ENCODE measurements at regions not wholly inside any gene's neighbourhood (a gene's known extent, or its start where the extent isn't known, plus 50 kb on each side); places are given as distances from the start of the nearest gene placed in this dataset.

GRCh38 chr6:167722634-167723309 lies 103.9 kb upstream of the AFDN start (continued):
- no peak for TF ChIP-seq REST (IDR thresholded peaks at IDR 0.05; ENCODE audit: unreplicated experiment)
- TF ChIP-seq STAT1 (IDR thresholded peaks at IDR 0.05; ENCODE audit: unreplicated experiment), result no peak
- no peak for TF ChIP-seq ZNF331 (CRISPR knock-in tag; IDR thresholded peaks at IDR 0.05; ENCODE audit: low read depth)
- no peak for TF ChIP-seq EZH2phosphoT487 (IDR thresholded peaks at IDR 0.05; ENCODE audit: unreplicated experiment)
- TF ChIP-seq ZNF114 (CRISPR knock-in tag; IDR thresholded peaks at IDR 0.05), result no peak
- no peak for TF ChIP-seq NANOG (IDR thresholded peaks at IDR 0.05; ENCODE audit: borderline replicate concordance)
- no peak for TF ChIP-seq CTCF (conservative IDR thresholded peaks at IDR 0.05; ENCODE audit: low read depth in 2 of 2)
- TF ChIP-seq EZH2 (IDR thresholded peaks at IDR 0.05; ENCODE audit: low read depth, unreplicated experiment), result no peak
- no peak for TF ChIP-seq ETS1 (IDR thresholded peaks at IDR 0.05)

GRCh38 chr6:167726043-167726621 lies 100.6 kb upstream of the AFDN start:
- Mint-ChIP-seq H3K4me1 (no peaks in the 10 kb centered on the region), H3K9me3 (no peaks in the 10 kb centered on the region), H3K27me3 (ENCODE audit: insufficient read depth, low read depth, poor library complexity) (peaks cover 11% of the 10 kb centered on the region), H3K4me3 (no peak overlapping the region), H3K36me3 (ENCODE audit: low read depth) (no peaks in the 10 kb centered on the region), H3K27ac (no peak overlapping the region)
- Histone ChIP-seq H3K4me1 (ENCODE audit: insufficient read depth) (no peaks in the 10 kb centered on the region), H3K4me2 (no peak overlapping the region), H4K20me1 (replicated peaks; ENCODE audit: insufficient read depth) (no peaks in the 10 kb centered on the region), H2AFZ (peak overlapping the region; percentile 63; the same call in 1 of the 2 replicates), H3F3A (replicated peaks; ENCODE audit: low read depth) (no peaks in the 10 kb centered on the region), H3K9me2 (ENCODE audit: insufficient read depth) (no peaks in the 10 kb centered on the region), H3K27me3 (ENCODE audit: insufficient read depth) (no peaks in the 10 kb centered on the region), H3K79me2 (replicated peaks; ENCODE audit: insufficient read depth) (no peaks in the 10 kb centered on the region), H3K27ac (ENCODE audit: low read depth) (no peak overlapping the region), H3K4me3 (no peak overlapping the region), H3K36me3 (ENCODE audit: insufficient read depth) (no peaks in the 10 kb centered on the region)
- ATAC-seq, result no peak
- TF ChIP-seq EZH2 (IDR thresholded peaks at IDR 0.05; ENCODE audit: low read depth, unreplicated experiment), result no peak
- DNase-seq (ENCODE audit: low spot score), result no peak
